ENCODE measurements at regions not wholly inside any gene's neighbourhood (a gene's known extent, or its start where the extent isn't known, plus 50 kb on each side); places are given as distances from the start of the nearest gene placed in this dataset.

DNA sequence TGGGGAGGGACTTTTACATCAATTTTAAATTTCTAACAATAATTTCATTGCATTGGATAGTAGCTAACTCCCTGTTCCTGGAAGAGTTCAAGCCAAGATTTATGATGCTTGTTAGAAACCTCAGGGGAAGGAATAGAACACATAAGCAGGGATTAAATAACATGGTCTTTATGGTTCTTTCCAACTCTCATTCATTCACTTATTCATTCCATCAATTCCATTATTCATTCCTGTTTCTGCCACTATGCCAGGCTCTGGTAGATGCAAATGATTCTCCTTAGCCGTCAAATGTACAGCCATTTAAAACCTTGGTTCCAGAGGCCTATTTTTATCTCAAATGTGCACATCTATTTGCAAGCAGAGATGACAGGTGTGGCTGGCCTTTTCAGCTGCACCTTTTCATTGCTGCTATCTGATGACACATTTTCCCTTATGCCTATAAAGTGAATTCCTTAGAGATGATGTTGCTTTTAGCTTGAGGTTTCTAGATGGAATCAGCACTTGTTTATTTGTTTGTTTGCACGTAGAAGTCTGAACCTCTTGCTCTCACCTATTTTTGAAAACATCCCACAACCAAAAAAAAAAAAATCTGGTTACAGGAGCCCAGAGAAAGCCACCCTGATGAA, 205.7 kb upstream of the IGFBP3 start:
- no peak overlapping the region for H3K4me3 Mint-ChIP-seq
- peaks cover 5% of the 10 kb centered on the region for H3K9me3 Mint-ChIP-seq
- TF ChIP-seq CTCF (IDR thresholded peaks at IDR 0.05; ENCODE audit: unreplicated experiment in 3 of 3) = no peak
- H3K36me3 Mint-ChIP-seq (ENCODE audit: low read depth) = no peaks in the 10 kb centered on the region
- peaks cover 21% of the 10 kb centered on the region for H3K4me1 Mint-ChIP-seq
- no peak overlapping the region for H3K27ac Mint-ChIP-seq
- H3K27me3 Mint-ChIP-seq (ENCODE audit: low read depth) = no peaks in the 10 kb centered on the region

DNA sequence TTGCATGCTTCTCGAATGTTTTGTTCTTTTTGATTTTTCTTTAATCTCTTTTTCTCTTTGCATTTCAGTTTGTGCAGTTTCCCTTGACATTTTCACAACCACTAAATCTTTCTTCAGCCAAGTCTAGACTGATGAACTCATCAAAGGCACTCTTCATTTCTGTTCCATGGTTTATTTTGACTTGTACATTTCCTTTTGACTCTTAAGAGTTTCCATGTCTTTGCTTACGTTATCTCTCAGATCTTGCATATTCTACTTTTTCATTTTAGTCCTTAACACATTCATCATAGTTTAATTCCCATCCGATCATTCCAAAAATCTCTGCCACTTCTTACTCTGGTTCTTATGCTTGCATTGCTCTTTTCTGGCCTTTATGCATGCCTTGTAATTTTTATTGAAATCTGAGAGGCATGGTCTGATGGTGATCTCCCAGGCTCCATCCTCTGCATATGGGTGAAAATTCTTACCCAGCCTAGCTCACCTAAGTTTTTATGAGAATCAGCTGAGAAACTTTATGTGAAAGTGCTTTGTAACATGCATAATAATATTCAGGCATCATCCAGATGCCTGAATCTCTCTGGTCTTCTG, 202.8 kb upstream of the IGFBP3 start:
- H3K27ac Mint-ChIP-seq = no peak overlapping the region
- peaks cover 5% of the 10 kb centered on the region for H3K9me3 Mint-ChIP-seq
- H3K4me3 Mint-ChIP-seq = no peak overlapping the region
- no peak for TF ChIP-seq CTCF (IDR thresholded peaks at IDR 0.05; ENCODE audit: unreplicated experiment in 3 of 3)
- H3K4me1 Mint-ChIP-seq = peaks cover 9% of the 10 kb centered on the region
- no peaks in the 10 kb centered on the region for H3K36me3 Mint-ChIP-seq (ENCODE audit: low read depth)
- no peaks in the 10 kb centered on the region for H3K27me3 Mint-ChIP-seq (ENCODE audit: low read depth)

DNA sequence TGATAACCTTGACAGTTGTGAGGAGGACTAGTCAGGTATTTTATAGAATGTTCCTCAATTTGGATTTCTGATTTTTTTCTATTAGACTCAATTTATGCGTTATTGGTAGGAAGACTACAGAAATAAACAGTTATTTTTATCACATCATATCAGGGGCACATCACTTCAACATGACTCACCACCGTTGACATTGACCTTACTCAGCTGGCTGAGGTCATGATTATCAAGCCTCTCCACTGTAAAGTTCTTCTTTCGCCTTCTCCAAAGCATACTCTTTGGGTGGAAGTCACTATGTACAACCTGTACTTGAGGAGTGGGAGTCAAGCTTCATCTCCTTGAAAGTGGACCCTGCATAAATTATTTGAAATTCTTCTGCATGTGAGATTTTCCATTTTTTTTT, 194.3 kb upstream of the IGFBP3 start:
- Mint-ChIP-seq H3K27ac (no peak overlapping the region), H3K9me3 (no peaks in the 10 kb centered on the region), H3K27me3 (ENCODE audit: low read depth) (no peaks in the 10 kb centered on the region), H3K4me3 (no peak overlapping the region), H3K36me3 (ENCODE audit: low read depth) (no peaks in the 10 kb centered on the region), H3K4me1 (no peaks in the 10 kb centered on the region)
- TF ChIP-seq CTCF (IDR thresholded peaks at IDR 0.05; ENCODE audit: unreplicated experiment in 3 of 3) = no peak

GRCh38 chr7:46109437-46109836, 188.4 kb upstream of the IGFBP3 start:
- no peak overlapping the region for H3K4me3 Mint-ChIP-seq
- peaks cover 5% of the 10 kb centered on the region for H3K27me3 Mint-ChIP-seq (ENCODE audit: low read depth)
- no peak overlapping the region for H3K27ac Mint-ChIP-seq
- no peaks in the 10 kb centered on the region for H3K9me3 Mint-ChIP-seq
- no peak for TF ChIP-seq CTCF (IDR thresholded peaks at IDR 0.05; ENCODE audit: unreplicated experiment in 3 of 3)
- no peaks in the 10 kb centered on the region for H3K4me1 Mint-ChIP-seq
- no peaks in the 10 kb centered on the region for H3K36me3 Mint-ChIP-seq (ENCODE audit: low read depth)

DNA sequence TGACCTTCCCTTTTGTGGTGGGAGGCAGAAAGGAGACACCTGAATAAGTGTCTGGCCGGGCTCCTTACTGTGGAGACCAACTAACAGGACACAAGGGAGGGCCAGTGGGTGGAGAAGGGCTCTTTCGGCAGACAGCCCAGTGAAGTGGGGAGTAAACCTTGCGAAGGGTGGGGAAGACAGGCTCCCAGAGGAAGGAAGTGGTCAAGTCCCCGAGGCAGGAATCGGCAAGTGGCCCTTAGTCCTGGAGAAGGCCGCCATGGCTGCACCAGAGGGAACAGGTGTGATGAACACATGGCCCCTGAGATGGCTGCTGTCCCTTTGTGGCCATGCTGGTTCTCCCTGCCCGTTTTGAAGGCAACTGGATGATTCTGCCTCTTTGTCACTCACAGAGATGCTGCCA, 187.2 kb upstream of the IGFBP3 start:
- H3K27me3 Mint-ChIP-seq (ENCODE audit: low read depth) = peaks cover 5% of the 10 kb centered on the region
- H3K36me3 Mint-ChIP-seq (ENCODE audit: low read depth) = no peaks in the 10 kb centered on the region
- no peaks in the 10 kb centered on the region for H3K9me3 Mint-ChIP-seq

More for the DNA sequence above, 187.2 kb upstream of the IGFBP3 start:
- H3K4me1 Mint-ChIP-seq = no peaks in the 10 kb centered on the region
- no peak for TF ChIP-seq CTCF (IDR thresholded peaks at IDR 0.05; ENCODE audit: unreplicated experiment in 3 of 3)
- H3K4me3 Mint-ChIP-seq = no peak overlapping the region
- H3K27ac Mint-ChIP-seq = no peak overlapping the region

Measured in nephron (organoid).